Activated naive CD8-positive, alpha-beta T cell treated with anti-CD3 and anti-CD28 coated beads, Interleukin-2, amount 10 ng/mL, durations not matched to agents 7 days and 5 days (primary cell): ENCODE measurements at regions not wholly inside any gene's neighbourhood (a gene's known extent, or its start where the extent isn't known, plus 50 kb on each side); places are given as distances from the start of the nearest gene placed in this dataset.

Experiments used
- ATAC-seq: fragments of 150-1000 bp; cut with Tn5 transposase; one replicate; pipeline ENCODE4 v1.10.0; 2021; ENCODE audit warnings: low read depth, moderate library complexity
- POLR2A ChIA-PET: fragments of 350-600 bp; sonication (Branson Sonifier 250); formaldehyde crosslinking; loops from one replicate; lab custom pipeline; 2021; ENCODE audit warnings: antibody characterized with exemption; lab: Charles Lee
- DNase-seq: peaks from one replicate; pipeline ENCODE4 v3.0.0; 2021
- H3K27ac Mint-ChIP-seq: one replicate; pipeline ENCODE4 v1.8.0; 2022; ENCODE audit warnings: mild to moderate bottlenecking, mixed read lengths
- H3K27me3 Mint-ChIP-seq: one replicate; pipeline ENCODE4 v1.8.0; 2022; ENCODE audit warnings: mild to moderate bottlenecking, moderate library complexity, mixed read lengths
- H3K36me3 Mint-ChIP-seq: one replicate; pipeline ENCODE4 v1.8.0; 2021; ENCODE audit warnings: mild to moderate bottlenecking, mixed read lengths
- H3K4me1 Mint-ChIP-seq: one replicate; pipeline ENCODE4 v1.8.0; 2021; ENCODE audit warnings: mixed read lengths
- H3K4me3 Mint-ChIP-seq: one replicate; pipeline ENCODE4 v1.8.0; 2022; ENCODE audit warnings: mild to moderate bottlenecking, moderate library complexity, mixed read lengths
- H3K9me3 Mint-ChIP-seq: one replicate; pipeline ENCODE4 v1.8.0; 2021; ENCODE audit warnings: mixed read lengths

DNA sequence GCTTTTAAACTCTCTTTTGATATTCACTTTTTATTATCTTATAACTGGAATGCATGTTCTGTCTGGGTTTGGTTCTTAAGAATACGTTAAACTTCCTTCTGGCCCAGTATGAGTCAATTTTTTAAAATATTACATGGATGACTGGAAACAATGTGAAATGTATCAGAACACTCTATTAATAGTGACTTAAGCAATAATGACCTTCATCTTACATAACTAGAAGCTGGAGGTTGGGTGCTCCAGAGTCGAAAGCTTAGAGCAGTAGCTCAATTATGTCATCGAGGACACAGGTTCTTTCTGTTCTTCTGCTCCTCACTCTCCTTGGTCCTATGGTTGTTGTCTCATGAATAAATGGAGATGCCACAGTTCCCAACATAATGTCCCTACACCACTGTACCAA, 91.6 kb upstream of the FOXD3 start:
- ATAC-seq = no peak
- no peak overlapping the region for H3K27ac Mint-ChIP-seq
- no peaks in the 10 kb centered on the region for H3K4me1 Mint-ChIP-seq
- no peak overlapping the region for H3K4me3 Mint-ChIP-seq
- peaks cover 4% of the 10 kb centered on the region for H3K27me3 Mint-ChIP-seq
- no peak for DNase-seq
- no peaks in the 10 kb centered on the region for H3K9me3 Mint-ChIP-seq
- no peaks in the 10 kb centered on the region for H3K36me3 Mint-ChIP-seq
- POLR2A ChIA-PET = no interaction called here

DNA sequence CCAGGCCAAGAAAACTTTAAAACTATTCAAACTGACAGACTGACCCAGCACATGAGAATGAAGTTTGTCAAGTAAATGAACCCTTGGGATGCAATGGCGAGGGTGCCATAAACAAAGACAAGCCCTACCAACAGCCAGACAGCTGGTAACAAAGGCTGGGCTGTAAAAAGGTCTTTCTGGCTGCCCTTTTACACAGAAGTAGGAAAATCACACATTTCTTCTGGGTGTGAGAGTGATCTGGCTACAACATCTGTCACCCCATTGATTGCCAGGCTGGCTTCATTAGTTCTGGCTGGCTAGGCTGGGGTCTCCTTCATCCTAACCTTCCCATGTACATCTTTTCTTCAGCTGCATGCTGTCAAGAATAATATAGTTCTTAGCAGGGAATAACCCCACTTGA, 83.6 kb upstream of the FOXD3 start:
- H3K27me3 Mint-ChIP-seq = peaks cover 1% of the 10 kb centered on the region
- no peak for ATAC-seq
- POLR2A ChIA-PET = no interaction called here

DNA sequence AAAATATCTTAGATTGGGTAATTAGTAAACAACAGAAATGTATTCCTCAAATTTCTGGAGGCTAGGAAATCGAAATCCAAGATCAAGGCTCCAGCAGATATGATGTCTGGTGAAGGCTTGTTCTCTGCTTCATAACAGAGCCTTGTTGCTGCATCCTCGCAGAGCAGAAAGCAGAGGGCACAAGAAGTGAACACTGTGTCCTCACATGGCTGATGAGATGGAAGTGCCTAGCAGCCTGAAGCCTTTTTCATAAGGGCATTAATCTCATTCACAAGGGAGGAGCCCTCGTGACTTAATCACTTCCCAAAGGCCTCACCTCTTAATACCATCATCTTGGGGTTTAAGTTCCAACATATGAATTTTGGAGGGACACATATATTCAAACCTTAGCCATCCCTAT, 77.2 kb upstream of the FOXD3 start:
- H3K4me1 Mint-ChIP-seq = no peaks in the 10 kb centered on the region
- H3K27ac Mint-ChIP-seq = no peak overlapping the region
- no peaks in the 10 kb centered on the region for H3K36me3 Mint-ChIP-seq
- POLR2A ChIA-PET = no interaction called here
- DNase-seq (no peak), ATAC-seq (no peak)
- no peaks in the 10 kb centered on the region for H3K9me3 Mint-ChIP-seq
- no peaks in the 10 kb centered on the region for H3K27me3 Mint-ChIP-seq
- H3K4me3 Mint-ChIP-seq = no peak overlapping the region

More for the DNA sequence above, 83.6 kb upstream of the FOXD3 start:
- H3K27ac Mint-ChIP-seq = no peak overlapping the region
- no peaks in the 10 kb centered on the region for H3K36me3 Mint-ChIP-seq
- H3K4me3 Mint-ChIP-seq = no peak overlapping the region
- DNase-seq = no peak
- no peaks in the 10 kb centered on the region for H3K4me1 Mint-ChIP-seq
- peaks cover 1% of the 10 kb centered on the region for H3K9me3 Mint-ChIP-seq

- no peak overlapping the region for H3K4me3 Mint-ChIP-seq
- DNase-seq (no peak), ATAC-seq (no peak)
- no peaks in the 10 kb centered on the region for H3K36me3 Mint-ChIP-seq
- H3K27me3 Mint-ChIP-seq = no peaks in the 10 kb centered on the region
- H3K27ac Mint-ChIP-seq = no peak overlapping the region
- no peaks in the 10 kb centered on the region for H3K4me1 Mint-ChIP-seq
- H3K9me3 Mint-ChIP-seq = no peaks in the 10 kb centered on the region
- POLR2A ChIA-PET = no interaction called here
Measured at GRCh38 chr1:63248216-63248615, 74.2 kb upstream of the FOXD3 start.

DNA sequence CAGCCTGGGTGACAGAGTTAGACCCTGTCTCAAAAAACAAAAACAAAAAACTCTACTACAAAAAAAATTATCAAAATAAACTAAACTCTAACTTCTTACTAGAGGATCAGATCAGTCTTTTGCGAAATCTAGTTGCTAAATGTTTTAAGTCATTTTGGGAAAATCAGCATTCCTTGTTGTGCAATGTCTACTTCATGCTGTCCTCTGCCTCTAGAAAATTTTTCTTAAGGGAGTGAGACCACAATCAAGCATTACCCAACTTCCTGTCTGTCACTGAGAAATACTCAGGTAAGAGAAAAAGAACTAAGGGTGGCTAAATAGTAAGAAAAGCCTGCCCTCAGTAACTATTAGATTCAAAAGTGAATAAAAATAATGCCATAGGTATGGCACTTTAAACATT, 67.2 kb upstream of the FOXD3 start:
- POLR2A ChIA-PET = no interaction called here
- Mint-ChIP-seq H3K27ac (no peak overlapping the region), H3K4me3 (no peak overlapping the region), H3K27me3 (peaks cover 5% of the 10 kb centered on the region), H3K9me3 (no peaks in the 10 kb centered on the region), H3K36me3 (no peaks in the 10 kb centered on the region), H3K4me1 (no peaks in the 10 kb centered on the region)
- ATAC-seq = no peak
- DNase-seq = no peak

GRCh38 chr1:63261736-63262458, 60.5 kb upstream of the FOXD3 start:
- Mint-ChIP-seq H3K27me3 (peaks cover 5% of the 10 kb centered on the region), H3K36me3 (no peaks in the 10 kb centered on the region)
- POLR2A ChIA-PET = no interaction called here

DNA sequence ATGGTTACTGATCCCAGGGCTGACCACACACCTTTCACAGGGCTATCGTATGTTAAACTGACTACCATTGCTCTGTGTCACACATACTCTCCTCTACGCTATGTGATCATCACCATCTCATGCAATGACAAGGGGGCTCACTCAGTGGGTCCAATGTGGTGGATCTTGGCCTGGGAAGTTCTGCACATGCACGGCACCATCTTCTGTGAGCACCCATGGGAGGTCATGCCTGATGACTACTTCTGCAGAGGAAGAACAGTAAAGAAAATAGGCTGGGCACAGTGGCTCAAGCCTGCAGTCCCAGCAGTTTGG, 60.0 kb upstream of the FOXD3 start:
- H3K27me3 Mint-ChIP-seq = peaks cover 5% of the 10 kb centered on the region
- no peak overlapping the region for H3K27ac Mint-ChIP-seq
- no peaks in the 10 kb centered on the region for H3K36me3 Mint-ChIP-seq
- ATAC-seq (no peak), DNase-seq (no peak)
- no peaks in the 10 kb centered on the region for H3K9me3 Mint-ChIP-seq
- H3K4me1 Mint-ChIP-seq = no peaks in the 10 kb centered on the region
- no peak overlapping the region for H3K4me3 Mint-ChIP-seq
- POLR2A ChIA-PET = no interaction called here

More at GRCh38 chr1:63261736-63262458, 60.5 kb upstream of the FOXD3 start:
- Mint-ChIP-seq H3K9me3 (no peaks in the 10 kb centered on the region), H3K4me1 (no peaks in the 10 kb centered on the region), H3K4me3 (no peak overlapping the region), H3K27ac (no peak overlapping the region)
- ATAC-seq (no peak), DNase-seq (no peak)

- Mint-ChIP-seq H3K36me3 (no peaks in the 10 kb centered on the region), H3K4me3 (no peak overlapping the region), H3K9me3 (no peaks in the 10 kb centered on the region), H3K27me3 (peaks cover 3% of the 10 kb centered on the region), H3K4me1 (no peaks in the 10 kb centered on the region), H3K27ac (no peak overlapping the region)
- POLR2A ChIA-PET = no interaction called here
- ATAC-seq = no peak
- no peak for DNase-seq
Measured at GRCh38 chr1:63264161-63264560, 58.2 kb upstream of the FOXD3 start.

GRCh38 chr1:63266857-63267256, 55.5 kb upstream of the FOXD3 start:
- Mint-ChIP-seq H3K36me3 (no peaks in the 10 kb centered on the region), H3K4me1 (no peaks in the 10 kb centered on the region), H3K27me3 (peaks cover 3% of the 10 kb centered on the region), H3K4me3 (no peak overlapping the region), H3K9me3 (no peaks in the 10 kb centered on the region), H3K27ac (no peak overlapping the region)
- no peak for ATAC-seq
- DNase-seq = no peak
- POLR2A ChIA-PET = no interaction called here

- no peak overlapping the region for H3K4me3 Mint-ChIP-seq
- peaks cover 3% of the 10 kb centered on the region for H3K27me3 Mint-ChIP-seq
- H3K9me3 Mint-ChIP-seq = no peaks in the 10 kb centered on the region
- DNase-seq (no peak), ATAC-seq (no peak)
- H3K4me1 Mint-ChIP-seq = no peaks in the 10 kb centered on the region
- H3K27ac Mint-ChIP-seq = no peak overlapping the region
- POLR2A ChIA-PET = no interaction called here
- H3K36me3 Mint-ChIP-seq = no peaks in the 10 kb centered on the region
Measured at GRCh38 chr1:63268876-63269275, 53.5 kb upstream of the FOXD3 start.

- ATAC-seq (no peak), DNase-seq (no peak)
- H3K4me1 Mint-ChIP-seq = no peaks in the 10 kb centered on the region
- POLR2A ChIA-PET = no interaction called here
- peaks cover 5% of the 10 kb centered on the region for H3K27me3 Mint-ChIP-seq
- no peaks in the 10 kb centered on the region for H3K9me3 Mint-ChIP-seq
- H3K27ac Mint-ChIP-seq = no peak overlapping the region
- no peak overlapping the region for H3K4me3 Mint-ChIP-seq
- H3K36me3 Mint-ChIP-seq = no peaks in the 10 kb centered on the region
Measured at GRCh38 chr1:63269571-63269970, 52.8 kb upstream of the FOXD3 start.
